ENCODE measurements at regions not wholly inside any gene's neighbourhood (a gene's known extent, or its start where the extent isn't known, plus 50 kb on each side); places are given as distances from the start of the nearest gene placed in this dataset.
A peak's percentile ranks its signal among the peaks of the same experiment; 100 is the strongest.

GRCh38 chr11:106327134-106327533 is 249.7 kb downstream of the AASDHPPT start:
- no peak overlapping the region for H3K27ac ChIP-seq (ENCODE audit: low read depth, low read length)

GRCh38 chr11:106327637-106328036 is 250.2 kb downstream of the AASDHPPT start:
- H3K36me3 ChIP-seq (ENCODE audit: insufficient read depth, low read length): no peaks in the 10 kb centered on the region

More at GRCh38 chr11:106327134-106327533, 249.7 kb downstream of the AASDHPPT start:
- H3K4me3 ChIP-seq (ENCODE audit: low read depth, low read length): no peak overlapping the region
- no peak overlapping the region for H2AFZ ChIP-seq (ENCODE audit: low read length, unreplicated experiment)
- no peaks in the 10 kb centered on the region for H3K79me2 ChIP-seq (ENCODE audit: control insufficient read depth, insufficient read depth, low read length, unreplicated experiment)
- H3K27me3 ChIP-seq (ENCODE audit: insufficient read depth, low read length): no peaks in the 10 kb centered on the region
- H3K36me3 ChIP-seq (ENCODE audit: insufficient read depth, low read length): no peaks in the 10 kb centered on the region
- no peaks in the 10 kb centered on the region for H3K4me1 ChIP-seq (ENCODE audit: control insufficient read depth, insufficient read depth, low read length, unreplicated experiment)

GRCh38 chr11:106329273-106330018 is 252.0 kb downstream of the AASDHPPT start:
- no peaks in the 10 kb centered on the region for H3K4me1 ChIP-seq (ENCODE audit: control insufficient read depth, insufficient read depth, low read length, unreplicated experiment)
- H3K79me2 ChIP-seq (ENCODE audit: control insufficient read depth, insufficient read depth, low read length, unreplicated experiment): no peaks in the 10 kb centered on the region
- H3K36me3 ChIP-seq (ENCODE audit: insufficient read depth, low read length): no peaks in the 10 kb centered on the region
- H2AFZ ChIP-seq (ENCODE audit: low read length, unreplicated experiment): no peak overlapping the region
- no peak overlapping the region for H3K4me3 ChIP-seq (ENCODE audit: low read depth, low read length)
- H3K27ac ChIP-seq (ENCODE audit: low read depth, low read length): no peak overlapping the region
- no peaks in the 10 kb centered on the region for H3K27me3 ChIP-seq (ENCODE audit: insufficient read depth, low read length)

More at GRCh38 chr11:106327637-106328036, 250.2 kb downstream of the AASDHPPT start:
- Histone ChIP-seq H3K4me1 (ENCODE audit: control insufficient read depth, insufficient read depth, low read length, unreplicated experiment) (no peaks in the 10 kb centered on the region), H3K4me3 (ENCODE audit: low read depth, low read length) (no peak overlapping the region), H3K27me3 (ENCODE audit: insufficient read depth, low read length) (no peaks in the 10 kb centered on the region), H2AFZ (ENCODE audit: low read length, unreplicated experiment) (no peak overlapping the region), H3K79me2 (ENCODE audit: control insufficient read depth, insufficient read depth, low read length, unreplicated experiment) (no peaks in the 10 kb centered on the region), H3K27ac (ENCODE audit: low read depth, low read length) (no peak overlapping the region)

GRCh38 chr11:106331176-106331575 is 253.7 kb downstream of the AASDHPPT start:
- Histone ChIP-seq H3K27ac (ENCODE audit: low read depth, low read length) (no peak overlapping the region), H3K4me1 (ENCODE audit: control insufficient read depth, insufficient read depth, low read length, unreplicated experiment) (no peaks in the 10 kb centered on the region), H3K4me3 (ENCODE audit: low read depth, low read length) (no peak overlapping the region), H3K79me2 (ENCODE audit: control insufficient read depth, insufficient read depth, low read length, unreplicated experiment) (no peaks in the 10 kb centered on the region), H2AFZ (ENCODE audit: low read length, unreplicated experiment) (no peak overlapping the region), H3K27me3 (ENCODE audit: insufficient read depth, low read length) (no peaks in the 10 kb centered on the region), H3K36me3 (ENCODE audit: insufficient read depth, low read length) (no peaks in the 10 kb centered on the region)

- Histone ChIP-seq H3K27ac (ENCODE audit: low read depth, low read length) (no peak overlapping the region), H3K4me1 (ENCODE audit: control insufficient read depth, insufficient read depth, low read length, unreplicated experiment) (no peaks in the 10 kb centered on the region), H2AFZ (ENCODE audit: low read length, unreplicated experiment) (no peak overlapping the region), H3K27me3 (ENCODE audit: insufficient read depth, low read length) (no peaks in the 10 kb centered on the region), H3K36me3 (ENCODE audit: insufficient read depth, low read length) (no peaks in the 10 kb centered on the region), H3K4me3 (ENCODE audit: low read depth, low read length) (no peak overlapping the region), H3K79me2 (ENCODE audit: control insufficient read depth, insufficient read depth, low read length, unreplicated experiment) (no peaks in the 10 kb centered on the region)
Measured at GRCh38 chr11:106333678-106334077, 256.2 kb downstream of the AASDHPPT start.

GRCh38 chr11:106344394-106344793 is 266.9 kb downstream of the AASDHPPT start:
- Histone ChIP-seq H3K4me1 (ENCODE audit: control insufficient read depth, insufficient read depth, low read length, unreplicated experiment) (no peaks in the 10 kb centered on the region), H3K79me2 (ENCODE audit: control insufficient read depth, insufficient read depth, low read length, unreplicated experiment) (no peaks in the 10 kb centered on the region), H2AFZ (ENCODE audit: low read length, unreplicated experiment) (no peak overlapping the region), H3K4me3 (ENCODE audit: low read depth, low read length) (no peak overlapping the region), H3K27ac (ENCODE audit: low read depth, low read length) (no peak overlapping the region), H3K27me3 (ENCODE audit: insufficient read depth, low read length) (no peaks in the 10 kb centered on the region), H3K36me3 (ENCODE audit: insufficient read depth, low read length) (no peaks in the 10 kb centered on the region)

- no peaks in the 10 kb centered on the region for H3K27me3 ChIP-seq (ENCODE audit: insufficient read depth, low read length)
- H2AFZ ChIP-seq (ENCODE audit: low read length, unreplicated experiment): no peak overlapping the region
- H3K4me1 ChIP-seq (ENCODE audit: control insufficient read depth, insufficient read depth, low read length, unreplicated experiment): no peaks in the 10 kb centered on the region
- no peaks in the 10 kb centered on the region for H3K79me2 ChIP-seq (ENCODE audit: control insufficient read depth, insufficient read depth, low read length, unreplicated experiment)
- H3K36me3 ChIP-seq (ENCODE audit: insufficient read depth, low read length): no peaks in the 10 kb centered on the region
- no peak overlapping the region for H3K27ac ChIP-seq (ENCODE audit: low read depth, low read length)
- no peak overlapping the region for H3K4me3 ChIP-seq (ENCODE audit: low read depth, low read length)
Measured at GRCh38 chr11:106344966-106345365, 267.5 kb downstream of the AASDHPPT start.

- Histone ChIP-seq H3K27me3 (ENCODE audit: insufficient read depth, low read length) (no peaks in the 10 kb centered on the region), H3K79me2 (ENCODE audit: control insufficient read depth, insufficient read depth, low read length, unreplicated experiment) (no peaks in the 10 kb centered on the region), H3K36me3 (ENCODE audit: insufficient read depth, low read length) (no peaks in the 10 kb centered on the region), H3K27ac (ENCODE audit: low read depth, low read length) (no peak overlapping the region), H3K4me3 (ENCODE audit: low read depth, low read length) (no peak overlapping the region), H3K4me1 (ENCODE audit: control insufficient read depth, insufficient read depth, low read length, unreplicated experiment) (no peaks in the 10 kb centered on the region), H2AFZ (ENCODE audit: low read length, unreplicated experiment) (no peak overlapping the region)
Measured at GRCh38 chr11:106353031-106353430, 275.6 kb downstream of the AASDHPPT start.

GRCh38 chr11:106369224-106369623 is 291.8 kb downstream of the AASDHPPT start:
- H3K79me2 ChIP-seq (ENCODE audit: control insufficient read depth, insufficient read depth, low read length, unreplicated experiment): no peaks in the 10 kb centered on the region
- H3K4me3 ChIP-seq (ENCODE audit: low read depth, low read length): no peak overlapping the region; the same call in 1 of the 2 replicates
- no peaks in the 10 kb centered on the region for H3K36me3 ChIP-seq (ENCODE audit: insufficient read depth, low read length)
- H3K4me1 ChIP-seq (ENCODE audit: control insufficient read depth, insufficient read depth, low read length, unreplicated experiment): peaks cover 24% of the 10 kb centered on the region
- peak overlapping the region; percentile 79 for H2AFZ ChIP-seq (ENCODE audit: low read length, unreplicated experiment)
- no peaks in the 10 kb centered on the region for H3K27me3 ChIP-seq (ENCODE audit: insufficient read depth, low read length)
- H3K27ac ChIP-seq (ENCODE audit: low read depth, low read length): peak overlapping the region; percentile 92

GRCh38 chr11:106378513-106379179 is 301.2 kb downstream of the AASDHPPT start:
- no peak overlapping the region for H2AFZ ChIP-seq (ENCODE audit: low read length, unreplicated experiment)
- peaks cover 5% of the 10 kb centered on the region for H3K4me1 ChIP-seq (ENCODE audit: control insufficient read depth, insufficient read depth, low read length, unreplicated experiment)
- no peaks in the 10 kb centered on the region for H3K36me3 ChIP-seq (ENCODE audit: insufficient read depth, low read length)
- no peaks in the 10 kb centered on the region for H3K27me3 ChIP-seq (ENCODE audit: insufficient read depth, low read length)
- H3K27ac ChIP-seq (ENCODE audit: low read depth, low read length): no peak overlapping the region
- H3K4me3 ChIP-seq (ENCODE audit: low read depth, low read length): no peak overlapping the region
- H3K79me2 ChIP-seq (ENCODE audit: control insufficient read depth, insufficient read depth, low read length, unreplicated experiment): no peaks in the 10 kb centered on the region

GRCh38 chr11:106379265-106379664 is 301.8 kb downstream of the AASDHPPT start:
- H3K79me2 ChIP-seq (ENCODE audit: control insufficient read depth, insufficient read depth, low read length, unreplicated experiment): no peaks in the 10 kb centered on the region
- H2AFZ ChIP-seq (ENCODE audit: low read length, unreplicated experiment): no peak overlapping the region
- H3K36me3 ChIP-seq (ENCODE audit: insufficient read depth, low read length): no peaks in the 10 kb centered on the region
- H3K27ac ChIP-seq (ENCODE audit: low read depth, low read length): no peak overlapping the region
- H3K4me1 ChIP-seq (ENCODE audit: control insufficient read depth, insufficient read depth, low read length, unreplicated experiment): peaks cover 10% of the 10 kb centered on the region
- H3K4me3 ChIP-seq (ENCODE audit: low read depth, low read length): no peak overlapping the region
- no peaks in the 10 kb centered on the region for H3K27me3 ChIP-seq (ENCODE audit: insufficient read depth, low read length)
